ENCODE measurements at regions not wholly inside any gene's neighbourhood (a gene's known extent, or its start where the extent isn't known, plus 50 kb on each side); places are given as distances from the start of the nearest gene placed in this dataset.

- TF ChIP-seq ATF3 (CRISPR knock-in tag; conservative IDR thresholded peaks at IDR 0.05) (no peak), ZSCAN18 (CRISPR knock-in tag; IDR thresholded peaks at IDR 0.05) (no peak), SOX15 (CRISPR knock-in tag; IDR thresholded peaks at IDR 0.05) (no peak), MYBL2 (CRISPR knock-in tag; IDR thresholded peaks at IDR 0.05) (no peak), NFYB (CRISPR knock-in tag; conservative IDR thresholded peaks at IDR 0.05; ENCODE audit: low read depth) (no peak)
These were observed 67.5 kb upstream of the TJP1 start (continued) for GRCh38 chr15:29889542-29890329.

- Mint-ChIP-seq H3K27me3 (ENCODE audit: low read depth) (no peaks in the 10 kb centered on the region; the same call in 1 of the 2 replicates), H3K27ac (peak overlapping the region; percentile 91), H3K9me3 (peaks cover 22% of the 10 kb centered on the region), H3K4me3 (peak overlapping the region; percentile 29; the same call in 1 of the 2 replicates), H3K36me3 (peaks cover 18% of the 10 kb centered on the region), H3K4me1 (peaks cover 41% of the 10 kb centered on the region)
- CTCF ChIA-PET, result interaction anchor here (6.8 kb wide), 1 partner anchor 36 kb away, joined by 61 read pairs; no protein-coding TSS in a partner anchor
- POLR2A ChIA-PET, result no interaction called here
- TF ChIP-seq MLX (CRISPR knock-in tag; IDR thresholded peaks at IDR 0.05) (no peak), NFYB (CRISPR knock-in tag; conservative IDR thresholded peaks at IDR 0.05; ENCODE audit: low read depth) (no peak), FOXJ3 (CRISPR knock-in tag; IDR thresholded peaks at IDR 0.05; ENCODE audit: borderline replicate concordance) (no peak), ATF6 (CRISPR knock-in tag; IDR thresholded peaks at IDR 0.05) (no peak), ZSCAN18 (CRISPR knock-in tag; IDR thresholded peaks at IDR 0.05) (no peak), RELA (CRISPR knock-in tag; IDR thresholded peaks at IDR 0.05; ENCODE audit: borderline replicate concordance) (no peak), TCF7 (CRISPR knock-in tag; IDR thresholded peaks at IDR 0.05; ENCODE audit: low read depth) (no peak), FOXP1 (CRISPR knock-in tag; IDR thresholded peaks at IDR 0.05; ENCODE audit: borderline replicate concordance) (no peak)
- DNase-seq (ENCODE audit: low spot score) (peak; percentile 33), ATAC-seq (peak; percentile 86)
These were observed 66.4 kb upstream of the TJP1 start for GRCh38 chr15:29888646-29889045.

GRCh38 chr15:29887721-29888120 is 65.5 kb upstream of the TJP1 start:
- H3K27ac Mint-ChIP-seq, result no peak overlapping the region
- TF ChIP-seq ZNF317 (CRISPR knock-in tag; IDR thresholded peaks at IDR 0.05; ENCODE audit: borderline replicate concordance, low read depth) (no peak), MYBL2 (CRISPR knock-in tag; IDR thresholded peaks at IDR 0.05) (no peak)
- ChIA-PET CTCF (interaction anchor here (6.8 kb wide), 1 partner anchor 37 kb away, joined by 61 read pairs; no protein-coding TSS in a partner anchor), POLR2A (no interaction called here)
- H3K36me3 Mint-ChIP-seq, result peaks cover 11% of the 10 kb centered on the region; the same call in 1 of the 2 replicates
- no peaks in the 10 kb centered on the region; the same call in 1 of the 2 replicates for H3K27me3 Mint-ChIP-seq (ENCODE audit: low read depth)
- H3K4me3 Mint-ChIP-seq, result no peak overlapping the region
- H3K4me1 Mint-ChIP-seq, result peaks cover 50% of the 10 kb centered on the region
- ATAC-seq (no peak), DNase-seq (ENCODE audit: low spot score) (no peak)
- H3K9me3 Mint-ChIP-seq, result peaks cover 15% of the 10 kb centered on the region

- no peak for DNase-seq (ENCODE audit: low spot score)
- ATAC-seq, result peak; percentile 8
- H3K27ac Mint-ChIP-seq, result no peak overlapping the region
- POLR2A ChIA-PET, result no interaction called here
- CTCF ChIA-PET, result interaction anchor here (0.9 to 6.8 kb wide), 3 partner anchors 9 to 40 kb away, joined by 3 to 61 read pairs (median 4); no protein-coding TSS in a partner anchor
- no peaks in the 10 kb centered on the region for H3K36me3 Mint-ChIP-seq
- no peaks in the 10 kb centered on the region for H3K27me3 Mint-ChIP-seq (ENCODE audit: low read depth)
- no peaks in the 10 kb centered on the region for H3K9me3 Mint-ChIP-seq
- no peak overlapping the region for H3K4me3 Mint-ChIP-seq
- H3K4me1 Mint-ChIP-seq, result peaks cover 42% of the 10 kb centered on the region
- no peak for TF ChIP-seq ZNF281 (CRISPR knock-in tag; IDR thresholded peaks at IDR 0.05)
- no peak for TF ChIP-seq USF1 (CRISPR knock-in tag; IDR thresholded peaks at IDR 0.05)
- TF ChIP-seq SMAD4 (CRISPR knock-in tag; IDR thresholded peaks at IDR 0.05), result no peak
- no peak for TF ChIP-seq FOXP4 (CRISPR knock-in tag; IDR thresholded peaks at IDR 0.05)
These were observed 62.9 kb upstream of the TJP1 start for GRCh38 chr15:29885183-29885582.

All from WTC11 (cell line).